ENCODE measurements at regions not wholly inside any gene's neighbourhood (a gene's known extent, or its start where the extent isn't known, plus 50 kb on each side); places are given as distances from the start of the nearest gene placed in this dataset.

GRCh38 chr17:72299100-72299499 is 178.3 kb downstream of the SOX9 start:
- TF ChIP-seq POLR2AphosphoS5 (IDR thresholded peaks at IDR 0.05; ENCODE audit: low read depth, low read length) (no peak), SIN3A (IDR thresholded peaks at IDR 0.05; ENCODE audit: borderline replicate concordance, insufficient read depth, low read length) (no peak), TAF1 (IDR thresholded peaks at IDR 0.05; ENCODE audit: borderline replicate concordance, insufficient read depth, low read length) (no peak), FOXP2 (optimal IDR thresholded peaks at IDR 0.05; ENCODE audit: borderline replicate concordance, extremely low read depth, extremely low read length, insufficient read depth) (no peak), REST (IDR thresholded peaks at IDR 0.05; ENCODE audit: insufficient read depth in 1 of 2, low read depth in 2 of 2, low read length in 2 of 2) (no peak)

DNA sequence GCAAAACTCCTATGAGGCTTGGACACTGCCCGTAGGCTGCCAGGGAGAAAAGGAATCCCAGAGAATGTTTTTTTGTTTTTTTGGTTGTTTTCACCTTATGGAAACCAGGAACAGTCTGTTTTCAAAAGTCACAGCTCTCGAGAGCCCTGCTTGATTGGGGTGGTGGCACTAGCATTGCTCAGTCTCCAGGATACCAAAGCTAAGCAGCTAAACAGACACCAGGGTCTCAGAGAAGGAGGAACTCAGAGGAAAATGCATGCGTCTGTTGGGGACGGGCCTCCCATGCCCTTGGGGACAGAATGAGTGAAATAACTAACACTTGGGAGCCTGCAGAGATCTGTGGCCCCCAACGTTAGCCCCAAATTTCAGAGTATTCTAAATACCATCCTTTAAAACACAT is 178.8 kb downstream of the SOX9 start:
- TF ChIP-seq REST (IDR thresholded peaks at IDR 0.05; ENCODE audit: insufficient read depth in 1 of 2, low read depth in 2 of 2, low read length in 2 of 2) (no peak), TAF1 (IDR thresholded peaks at IDR 0.05; ENCODE audit: borderline replicate concordance, insufficient read depth, low read length) (no peak), POLR2AphosphoS5 (IDR thresholded peaks at IDR 0.05; ENCODE audit: low read depth, low read length) (no peak), FOXP2 (optimal IDR thresholded peaks at IDR 0.05; ENCODE audit: borderline replicate concordance, extremely low read depth, extremely low read length, insufficient read depth) (no peak), SIN3A (IDR thresholded peaks at IDR 0.05; ENCODE audit: borderline replicate concordance, insufficient read depth, low read length) (no peak)

- TF ChIP-seq SIN3A (IDR thresholded peaks at IDR 0.05; ENCODE audit: borderline replicate concordance, insufficient read depth, low read length), result no peak
- no peak for TF ChIP-seq TAF1 (IDR thresholded peaks at IDR 0.05; ENCODE audit: borderline replicate concordance, insufficient read depth, low read length)
- TF ChIP-seq REST (IDR thresholded peaks at IDR 0.05; ENCODE audit: insufficient read depth in 1 of 2, low read depth in 2 of 2, low read length in 2 of 2), result no peak
- no peak for TF ChIP-seq FOXP2 (optimal IDR thresholded peaks at IDR 0.05; ENCODE audit: borderline replicate concordance, extremely low read depth, extremely low read length, insufficient read depth)
- no peak for TF ChIP-seq POLR2AphosphoS5 (IDR thresholded peaks at IDR 0.05; ENCODE audit: low read depth, low read length)
These were observed 181.1 kb downstream of the SOX9 start for GRCh38 chr17:72301887-72302286.

- TF ChIP-seq SIN3A (IDR thresholded peaks at IDR 0.05; ENCODE audit: borderline replicate concordance, insufficient read depth, low read length) (no peak), POLR2AphosphoS5 (IDR thresholded peaks at IDR 0.05; ENCODE audit: low read depth, low read length) (no peak), TAF1 (IDR thresholded peaks at IDR 0.05; ENCODE audit: borderline replicate concordance, insufficient read depth, low read length) (no peak), REST (IDR thresholded peaks at IDR 0.05; ENCODE audit: insufficient read depth in 1 of 2, low read depth in 2 of 2, low read length in 2 of 2) (no peak), FOXP2 (optimal IDR thresholded peaks at IDR 0.05; ENCODE audit: borderline replicate concordance, extremely low read depth, extremely low read length, insufficient read depth) (no peak)
These were observed 181.9 kb downstream of the SOX9 start for GRCh38 chr17:72302735-72303134.

Data from PFSK-1 (cell line).